Activated CD8-positive, alpha-beta memory T cell treated with anti-CD3 and anti-CD28 coated beads for 48 hours (primary cell): ENCODE measurements at regions not wholly inside any gene's neighbourhood (a gene's known extent, or its start where the extent isn't known, plus 50 kb on each side); places are given as distances from the start of the nearest gene placed in this dataset.
"Not testable (repeated sequence)": the region's sequence is repeated elsewhere in the genome, so short reads cannot be mapped to it uniquely, and the experiment has no call there.

Source experiments
- DNase-seq, 3 experiments: peaks; one replicate each; pipeline ENCODE4 v3.0.0-alpha.2; 2020; ENCODE audit warnings: low read depth in 2 of 3, low spot score in 2 of 3

DNA sequence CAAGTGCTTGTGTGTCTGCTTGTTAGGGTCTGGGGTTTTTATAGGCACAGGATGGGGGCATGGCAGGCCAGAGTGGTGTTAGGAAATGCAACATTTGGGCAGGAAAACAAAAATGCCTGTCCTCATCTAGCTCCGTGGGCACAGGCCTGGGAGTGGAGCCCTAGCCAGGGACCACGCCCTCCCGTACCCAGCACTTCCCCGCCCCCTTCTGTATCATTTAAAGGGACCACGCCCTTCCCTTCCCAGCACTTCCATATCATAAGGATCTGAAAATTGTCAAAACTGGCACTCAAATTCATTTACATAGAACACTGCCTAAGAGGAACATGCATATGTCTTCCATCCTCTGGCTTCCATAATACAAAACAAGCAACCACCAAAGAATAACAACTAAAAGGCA is 185.8 kb downstream of the B3GLCT start:
- no peak for DNase-seq

- DNase-seq: no peak
These were observed 194.7 kb downstream of the B3GLCT start for GRCh38 chr13:31394506-31394905.

- DNase-seq: no peak
These were observed 195.3 kb downstream of the B3GLCT start for GRCh38 chr13:31395090-31395489.

DNA sequence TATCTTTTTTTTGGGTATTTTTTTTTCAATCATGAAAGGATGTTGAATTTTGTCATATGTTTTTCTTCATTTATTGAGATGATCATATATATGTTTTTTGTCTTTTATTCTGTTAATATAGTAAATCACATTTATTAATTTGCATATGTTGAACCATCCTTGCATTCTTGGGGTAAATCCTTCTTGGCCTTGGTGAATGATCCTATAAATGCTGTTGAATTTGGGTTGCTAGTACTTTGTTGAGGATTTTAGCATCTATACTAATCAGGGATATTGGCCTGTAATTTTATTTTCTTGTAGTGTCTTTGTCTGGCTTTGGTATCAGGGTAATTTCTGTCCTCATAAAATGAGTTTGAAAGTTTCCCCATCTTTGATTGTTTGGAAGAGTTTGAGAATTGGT is 199.9 kb downstream of the B3GLCT start:
- DNase-seq: no peak

DNA sequence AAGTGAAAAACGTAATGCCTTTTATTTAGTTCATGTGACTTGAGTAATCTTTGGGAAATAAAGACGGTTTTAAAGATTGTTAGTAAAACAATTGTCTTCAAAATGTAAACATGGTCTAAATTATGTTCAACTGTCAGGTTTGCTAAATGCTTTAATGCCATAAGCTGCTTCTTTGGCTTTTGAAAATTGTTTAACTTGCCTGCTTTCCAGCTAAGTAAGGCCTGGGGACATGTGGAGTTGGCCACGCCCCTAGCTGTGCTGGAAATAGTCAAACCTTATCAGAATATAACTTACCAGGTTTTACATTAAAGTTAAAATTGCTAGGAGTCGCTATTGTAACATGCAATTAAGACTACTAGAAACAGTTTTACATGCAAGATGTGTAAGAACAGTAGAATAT is 203.9 kb downstream of the B3GLCT start:
- not testable (repeated sequence) for DNase-seq

DNA sequence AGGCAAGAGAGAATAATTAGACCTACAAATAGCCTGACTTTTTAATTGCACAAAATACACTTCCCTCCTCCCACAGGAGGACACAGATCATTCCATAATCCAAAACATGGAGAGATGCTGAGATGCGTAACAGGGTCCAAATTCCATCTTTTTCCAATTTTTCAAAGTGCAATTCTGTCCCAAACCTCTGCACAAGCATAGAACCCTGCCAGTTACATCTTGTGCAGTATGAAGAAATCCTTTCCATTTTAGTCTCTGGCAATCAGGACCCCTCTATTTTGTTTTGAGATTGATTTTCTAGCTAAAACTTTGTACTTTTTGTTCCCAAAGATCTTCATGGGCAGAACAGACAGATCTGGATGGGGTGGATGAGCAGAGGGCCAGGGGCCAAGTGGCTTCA is 209.2 kb downstream of the B3GLCT start:
- DNase-seq: no peak

DNA sequence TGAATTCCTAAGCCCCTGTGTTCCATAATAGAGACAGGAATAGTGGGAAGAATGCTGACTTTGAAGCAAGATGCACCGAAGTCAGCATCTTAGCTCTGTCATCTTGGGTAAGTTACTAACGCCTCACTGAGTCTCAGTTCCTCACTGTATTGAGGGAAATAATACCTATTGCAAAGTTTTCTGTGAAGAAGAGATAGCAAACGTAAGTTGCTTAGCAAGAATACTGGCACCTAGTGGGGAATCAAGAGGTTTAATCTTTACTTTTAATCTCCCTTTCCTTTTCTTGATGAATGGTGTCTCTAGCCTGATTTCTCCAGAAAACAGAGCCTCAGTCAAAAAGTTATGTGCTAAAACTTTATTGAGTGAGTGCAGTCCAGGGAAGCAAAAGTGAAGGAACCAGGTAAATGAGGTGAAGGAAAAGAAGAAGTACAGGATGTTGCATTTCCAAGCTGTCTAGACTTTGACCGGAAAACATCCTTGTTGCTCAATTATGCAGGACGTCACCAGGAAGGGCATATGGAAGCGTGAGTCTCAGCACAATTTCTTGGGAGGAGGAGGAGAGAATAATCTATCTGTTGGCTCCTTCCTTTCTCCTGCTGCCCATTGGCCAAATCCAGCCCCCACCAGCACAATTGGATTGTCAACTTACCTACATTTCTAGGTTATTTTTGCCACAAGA is 210.0 kb downstream of the B3GLCT start:
- DNase-seq: no peak

GRCh38 chr13:31413516-31413915 is 213.7 kb downstream of the B3GLCT start:
- DNase-seq: no peak

DNA sequence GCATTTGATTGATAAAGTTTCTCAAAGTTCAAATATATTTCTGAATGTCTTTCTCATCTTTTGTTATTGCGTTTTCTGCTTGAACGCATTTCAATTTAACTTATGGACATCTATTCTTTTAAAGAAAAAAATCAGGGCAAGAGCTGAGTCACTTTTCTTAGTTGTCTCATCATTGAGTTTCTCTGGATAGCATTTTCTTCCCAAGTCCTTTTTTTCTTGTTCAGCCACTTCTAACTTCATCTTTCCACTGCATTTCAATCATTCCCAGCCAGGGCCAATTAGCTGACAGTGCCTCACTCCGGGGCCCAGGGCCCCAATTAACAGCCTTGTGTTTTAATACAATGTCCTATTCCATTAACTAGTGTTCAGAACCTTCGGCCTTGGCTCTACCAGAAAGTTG is 216.3 kb downstream of the B3GLCT start:
- DNase-seq: no peak

DNA sequence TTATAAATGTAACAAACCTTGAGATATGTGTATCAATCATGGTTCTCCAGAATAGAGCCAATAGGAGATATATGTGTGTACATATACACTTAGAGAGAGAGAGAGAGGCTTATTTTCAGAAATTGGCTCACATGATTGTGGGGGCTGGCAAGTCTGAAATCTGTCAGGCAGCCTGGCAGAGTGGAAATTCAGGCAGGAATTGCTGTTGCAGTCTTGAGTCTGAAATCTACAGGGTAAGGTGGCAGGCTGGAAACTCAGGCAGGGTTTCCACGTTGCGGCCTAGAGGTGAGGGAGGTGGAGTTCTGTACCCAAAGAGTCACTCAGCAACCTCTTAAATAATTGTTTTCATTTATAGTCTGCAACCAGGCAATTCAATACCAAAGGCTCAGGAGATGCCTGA is 218.4 kb downstream of the B3GLCT start:
- DNase-seq: no peak

GRCh38 chr13:31421756-31422155 is 222.0 kb downstream of the B3GLCT start:
- DNase-seq: no peak

- DNase-seq: peak; percentile 16 to 32 (median 28)
These were observed 224.5 kb downstream of the B3GLCT start for GRCh38 chr13:31424130-31424729.

DNA sequence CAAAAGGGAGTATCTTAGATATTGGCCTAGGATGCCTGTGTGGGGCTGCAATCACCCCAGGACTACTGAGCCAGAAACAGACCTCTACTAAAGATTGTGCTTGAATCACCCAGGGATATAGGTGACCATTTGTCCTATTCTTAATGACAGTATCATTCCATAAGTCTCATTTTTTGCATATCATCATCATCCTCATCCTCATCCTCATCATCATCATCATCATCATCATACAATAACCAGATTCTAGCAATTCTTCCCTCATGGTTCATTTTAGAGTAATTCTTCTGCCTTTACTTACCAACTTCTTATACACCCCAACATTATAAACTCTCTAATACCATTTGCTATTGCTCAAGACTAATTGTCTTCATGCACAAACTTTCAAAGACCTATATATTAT is 226.6 kb downstream of the B3GLCT start:
- no peak for DNase-seq

DNA sequence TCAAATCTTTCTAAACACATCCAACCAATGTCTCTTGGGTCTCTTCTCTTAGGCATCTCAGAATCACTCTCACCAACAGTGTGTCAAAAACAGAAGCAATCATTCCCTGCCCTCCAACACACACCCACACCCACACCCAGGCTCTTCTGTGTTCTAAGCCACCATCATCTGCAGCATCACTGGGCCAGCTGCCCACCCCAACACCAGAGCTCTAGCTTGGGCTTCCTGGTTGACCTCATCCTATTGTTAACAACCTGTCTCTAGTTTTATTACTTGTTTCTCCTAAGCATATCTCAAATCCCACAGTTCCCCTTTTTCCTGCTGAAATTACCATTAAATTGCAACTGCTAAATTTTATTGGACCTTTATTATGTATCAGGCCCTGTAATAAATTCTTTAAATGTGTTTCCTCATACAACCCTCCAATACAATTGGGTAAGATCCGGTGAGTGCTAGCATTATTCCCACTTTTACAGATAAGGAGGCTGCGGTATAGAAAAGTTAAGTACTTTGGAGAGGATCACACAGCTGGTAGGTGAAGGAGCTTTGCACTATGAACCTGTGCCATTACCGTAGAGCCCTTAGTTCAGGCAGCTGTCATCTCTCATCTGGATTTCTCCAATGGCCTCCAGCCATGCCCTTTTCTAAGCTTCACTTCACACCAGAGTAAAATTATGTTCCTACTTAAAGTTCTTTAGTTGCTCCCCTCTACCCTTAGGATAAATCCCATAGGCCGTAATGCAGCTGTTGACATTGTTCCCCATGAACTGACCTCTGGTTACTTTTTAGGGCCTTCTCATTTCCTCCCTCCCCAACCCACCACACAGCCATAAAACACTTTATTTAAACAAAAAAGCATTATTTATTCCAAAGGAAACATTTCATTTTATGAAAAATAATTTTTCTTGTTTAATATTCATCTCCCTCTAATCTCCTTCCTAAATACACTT is 227.7 kb downstream of the B3GLCT start:
- DNase-seq: no peak

- peak in 2 of 3 experiments; percentile 4 to 27 for DNase-seq
These were observed 232.0 kb downstream of the B3GLCT start for GRCh38 chr13:31431722-31432137.

DNA sequence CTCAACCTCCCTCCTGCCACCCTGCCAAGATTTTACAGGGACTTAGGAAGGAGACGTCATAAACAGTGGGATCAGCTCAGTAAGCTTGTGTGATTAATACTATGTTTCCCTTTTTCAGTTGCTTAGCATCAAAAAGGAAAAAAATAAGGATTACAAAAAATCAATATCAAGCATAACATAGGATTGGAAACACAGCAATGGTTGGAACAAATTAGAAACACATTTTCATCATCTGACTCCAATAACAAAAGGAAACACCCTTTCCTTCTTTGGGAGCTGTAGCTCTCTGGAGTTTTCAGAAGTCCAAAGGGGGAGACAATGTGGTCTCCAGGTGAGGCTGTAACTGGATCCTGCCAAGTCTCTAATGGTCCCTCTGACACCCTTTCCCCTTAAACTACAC is 233.4 kb downstream of the B3GLCT start:
- DNase-seq: no peak

DNA sequence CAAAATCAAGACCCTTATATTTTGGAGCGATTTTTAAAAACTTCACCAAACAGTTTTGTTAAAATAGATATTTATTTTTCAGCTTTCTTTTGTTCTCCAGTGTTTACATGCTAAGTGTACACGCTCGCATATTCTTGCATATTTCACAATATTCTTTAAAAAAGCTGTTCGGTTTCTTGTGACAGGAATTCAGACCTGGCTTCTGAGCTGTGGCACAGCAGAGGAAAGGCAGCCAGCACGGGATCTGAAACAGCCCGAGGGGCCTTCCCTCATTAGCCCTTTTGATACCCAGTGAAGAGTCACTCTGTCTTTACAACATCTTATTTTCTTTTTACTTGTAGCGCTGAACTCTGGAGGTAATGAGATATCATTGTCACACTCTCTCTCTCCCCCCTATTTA is 234.0 kb downstream of the B3GLCT start:
- DNase-seq: no peak

DNA sequence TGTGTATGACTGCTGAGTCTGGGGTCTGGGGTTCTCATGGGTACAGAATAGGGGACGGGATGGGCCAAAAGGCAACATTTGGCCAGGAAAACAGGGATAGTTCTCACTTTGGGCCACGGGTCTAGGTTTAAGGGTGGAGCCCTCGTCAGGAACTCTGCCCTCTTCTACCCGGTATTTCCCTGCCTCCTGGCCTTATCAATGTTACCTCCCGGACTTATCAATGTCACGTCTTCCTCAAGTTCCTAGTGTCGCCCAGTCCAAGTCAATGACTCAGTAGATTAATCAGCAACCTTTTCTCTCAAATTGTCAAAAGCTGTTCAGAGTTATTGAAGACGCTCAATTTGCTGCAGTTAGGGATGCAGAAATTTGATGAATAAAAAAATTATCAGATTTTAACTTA is 234.8 kb downstream of the B3GLCT start:
- no peak for DNase-seq

DNA sequence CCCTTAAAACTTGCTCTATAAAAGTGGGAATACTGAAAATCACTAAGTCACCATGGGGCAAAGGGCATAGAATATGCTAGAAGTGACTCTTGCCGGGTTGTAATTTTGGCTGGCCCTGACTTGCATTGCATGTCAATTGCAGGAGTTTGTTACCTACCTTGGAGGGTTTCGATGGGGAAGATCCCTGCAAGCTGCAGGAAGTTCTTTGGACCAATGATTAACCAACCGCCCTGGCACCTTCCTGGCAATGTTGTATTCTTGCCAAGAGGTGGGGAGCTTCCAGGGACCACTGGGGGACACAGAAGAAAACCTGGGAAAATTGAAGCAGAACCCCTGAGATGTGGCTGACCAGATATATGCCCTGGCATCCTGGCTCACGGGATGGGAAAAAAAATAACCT is 235.8 kb downstream of the B3GLCT start:
- DNase-seq: no peak

GRCh38 chr13:31436478-31436877 is 236.7 kb downstream of the B3GLCT start:
- no peak for DNase-seq

DNA sequence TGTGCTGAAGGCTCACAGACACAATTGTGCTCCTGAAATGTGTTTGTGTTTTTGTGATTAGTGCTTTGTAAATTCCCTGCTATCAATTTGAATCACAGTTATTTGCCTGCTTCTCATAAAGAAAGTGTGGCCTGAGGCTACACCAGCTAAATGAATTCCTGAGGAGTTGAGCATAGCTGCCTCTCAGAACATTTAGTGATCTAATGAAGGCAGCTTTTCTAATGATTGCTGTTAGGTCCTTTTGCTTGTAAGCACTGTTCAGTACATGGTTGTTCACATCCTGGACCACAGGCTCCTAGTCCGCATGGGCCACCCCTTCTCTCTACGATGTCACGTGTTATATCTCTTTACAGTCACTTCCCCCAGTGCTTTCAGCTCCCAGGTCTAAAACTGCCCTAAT is 238.2 kb downstream of the B3GLCT start:
- DNase-seq: no peak

- DNase-seq: no peak
These were observed 240.4 kb downstream of the B3GLCT start for GRCh38 chr13:31440132-31440531.
